RWPE2 (cell line): ENCODE measurements at regions not wholly inside any gene's neighbourhood (a gene's known extent, or its start where the extent isn't known, plus 50 kb on each side); places are given as distances from the start of the nearest gene placed in this dataset.

Experiments used
- ATAC-seq: fragments of 200-7000 bp; cut with Tn5 transposase; 3 replicates; pipeline ENCODE4 v1.9.1; 2021; ENCODE audit warnings: low read depth
- DNase-seq: peaks from one replicate; pipeline ENCODE4 v3.0.0-alpha.2; 2020; ENCODE audit warnings: low spot score
- H3K27ac ChIP-seq: fragments of 450-650 bp; 2 replicates; pipeline ENCODE4 v1.5.1; 2017; ENCODE audit warnings: mild to moderate bottlenecking; ENCODE audit not compliant: poor library complexity, severe bottlenecking
- H3K27me3 ChIP-seq: fragments of 250-450 bp; sonication (Bioruptor Pico); 2 replicates; pipeline ENCODE4 v1.5.1; 2021; ENCODE audit warnings: mild to moderate bottlenecking, moderate library complexity; ENCODE audit not compliant: insufficient read depth, poor library complexity, severe bottlenecking
- H3K36me3 ChIP-seq: fragments of 250-450 bp; sonication (Bioruptor Pico); 2 replicates; pipeline ENCODE4 v1.5.1; 2020; ENCODE audit warnings: low read depth, mild to moderate bottlenecking, moderate library complexity
- H3K4me1 ChIP-seq: fragments of 250-450 bp; sonication (Bioruptor Pico); 2 replicates; pipeline ENCODE4 v1.5.1; 2021; ENCODE audit warnings: mild to moderate bottlenecking, moderate library complexity; ENCODE audit not compliant: insufficient read depth, poor library complexity, severe bottlenecking
- H3K4me3 ChIP-seq: fragments of 250-450 bp; sonication (Bioruptor Pico); 2 replicates; pipeline ENCODE4 v1.5.1; 2021; ENCODE audit warnings: mild to moderate bottlenecking, moderate library complexity; ENCODE audit not compliant: severe bottlenecking
- H3K9me3 ChIP-seq: fragments of 250-450 bp; sonication (Bioruptor Pico); 2 replicates; pipeline ENCODE4 v1.5.1; 2021; ENCODE audit warnings: mild to moderate bottlenecking, moderate library complexity; ENCODE audit not compliant: severe bottlenecking
- TF ChIP-seq, protein P1 (sequence below): fragments of 450-650 bp; IDR thresholded peaks from one replicate; pipeline ENCODE4 v1.5.1; 2017; ENCODE audit warnings: mild to moderate bottlenecking, moderate library complexity; ENCODE audit not compliant: poor library complexity, severe bottlenecking

GRCh38 chr13:64371045-64371444 is 2859.1 kb downstream of the PCDH9 start:
- H3K36me3 ChIP-seq = no peaks in the 10 kb centered on the region
- ATAC-seq (peak; percentile 73), DNase-seq (no peak)
- no peak overlapping the region for H3K27ac ChIP-seq
- H3K27me3 ChIP-seq = no peaks in the 10 kb centered on the region
- TF ChIP-seq, protein P1, sequence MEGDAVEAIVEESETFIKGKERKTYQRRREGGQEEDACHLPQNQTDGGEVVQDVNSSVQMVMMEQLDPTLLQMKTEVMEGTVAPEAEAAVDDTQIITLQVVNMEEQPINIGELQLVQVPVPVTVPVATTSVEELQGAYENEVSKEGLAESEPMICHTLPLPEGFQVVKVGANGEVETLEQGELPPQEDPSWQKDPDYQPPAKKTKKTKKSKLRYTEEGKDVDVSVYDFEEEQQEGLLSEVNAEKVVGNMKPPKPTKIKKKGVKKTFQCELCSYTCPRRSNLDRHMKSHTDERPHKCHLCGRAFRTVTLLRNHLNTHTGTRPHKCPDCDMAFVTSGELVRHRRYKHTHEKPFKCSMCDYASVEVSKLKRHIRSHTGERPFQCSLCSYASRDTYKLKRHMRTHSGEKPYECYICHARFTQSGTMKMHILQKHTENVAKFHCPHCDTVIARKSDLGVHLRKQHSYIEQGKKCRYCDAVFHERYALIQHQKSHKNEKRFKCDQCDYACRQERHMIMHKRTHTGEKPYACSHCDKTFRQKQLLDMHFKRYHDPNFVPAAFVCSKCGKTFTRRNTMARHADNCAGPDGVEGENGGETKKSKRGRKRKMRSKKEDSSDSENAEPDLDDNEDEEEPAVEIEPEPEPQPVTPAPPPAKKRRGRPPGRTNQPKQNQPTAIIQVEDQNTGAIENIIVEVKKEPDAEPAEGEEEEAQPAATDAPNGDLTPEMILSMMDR = no peak
- no peaks in the 10 kb centered on the region for H3K4me1 ChIP-seq
- H3K4me3 ChIP-seq = no peak overlapping the region
- H3K9me3 ChIP-seq = no peaks in the 10 kb centered on the region

DNA sequence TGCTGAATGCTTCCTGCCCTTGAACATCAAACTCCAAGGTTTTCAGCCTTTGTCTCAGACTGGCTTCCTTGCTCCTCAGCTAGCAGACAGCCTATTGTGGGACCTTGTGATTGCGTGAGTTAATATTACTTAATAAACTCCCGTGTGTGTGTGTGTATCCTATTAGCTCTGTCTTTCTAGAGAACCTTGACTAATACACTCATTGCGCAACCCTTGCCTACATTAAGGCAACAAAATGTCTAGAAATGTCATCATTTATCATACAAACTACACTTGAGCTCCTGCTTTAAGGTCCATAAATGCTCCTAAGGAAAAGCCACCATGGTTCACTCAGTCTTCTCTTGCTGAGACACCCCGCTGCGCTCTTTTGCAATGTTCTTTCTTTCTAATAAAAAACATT is 2861.0 kb downstream of the PCDH9 start:
- no peaks in the 10 kb centered on the region for H3K9me3 ChIP-seq
- H3K27ac ChIP-seq = no peak overlapping the region
- H3K4me1 ChIP-seq = no peaks in the 10 kb centered on the region
- DNase-seq = no peak
- H3K27me3 ChIP-seq = no peaks in the 10 kb centered on the region
- no peaks in the 10 kb centered on the region for H3K36me3 ChIP-seq
- TF ChIP-seq, protein P1 = no peak
- no peak overlapping the region for H3K4me3 ChIP-seq
- ATAC-seq = no peak

DNA sequence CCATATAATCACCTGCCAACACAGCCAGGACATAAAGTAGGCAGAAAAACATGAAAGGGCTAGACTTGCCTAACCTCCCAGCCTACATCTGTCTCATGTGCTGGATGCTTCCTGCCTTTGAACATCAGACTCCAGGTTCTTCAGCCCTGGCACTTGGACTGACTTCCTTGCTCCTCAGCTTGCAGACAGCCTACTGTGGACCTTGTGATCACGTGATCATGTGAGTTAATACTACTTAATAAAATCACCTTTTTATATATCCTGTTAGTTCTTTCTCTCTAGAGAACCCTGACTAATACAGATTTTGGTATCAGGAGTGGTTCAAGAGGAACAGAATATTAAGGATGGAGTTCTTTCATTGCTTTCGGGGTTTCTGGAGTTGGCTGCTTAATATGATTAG is 2867.6 kb downstream of the PCDH9 start:
- Histone ChIP-seq H3K9me3 (no peaks in the 10 kb centered on the region), H3K27me3 (no peaks in the 10 kb centered on the region), H3K4me3 (no peak overlapping the region), H3K27ac (no peak overlapping the region), H3K4me1 (no peaks in the 10 kb centered on the region), H3K36me3 (no peaks in the 10 kb centered on the region)
- ATAC-seq = no peak
- no peak for DNase-seq
- TF ChIP-seq, protein P1 = no peak

- no peaks in the 10 kb centered on the region for H3K27me3 ChIP-seq
- ATAC-seq (no peak), DNase-seq (no peak)
- no peak overlapping the region for H3K27ac ChIP-seq
- TF ChIP-seq, protein P1 = no peak
- no peaks in the 10 kb centered on the region for H3K9me3 ChIP-seq
- no peaks in the 10 kb centered on the region for H3K4me1 ChIP-seq
- H3K36me3 ChIP-seq = no peaks in the 10 kb centered on the region
- H3K4me3 ChIP-seq = no peak overlapping the region
Measured at GRCh38 chr13:64347664-64348063, 2882.5 kb downstream of the PCDH9 start.

DNA sequence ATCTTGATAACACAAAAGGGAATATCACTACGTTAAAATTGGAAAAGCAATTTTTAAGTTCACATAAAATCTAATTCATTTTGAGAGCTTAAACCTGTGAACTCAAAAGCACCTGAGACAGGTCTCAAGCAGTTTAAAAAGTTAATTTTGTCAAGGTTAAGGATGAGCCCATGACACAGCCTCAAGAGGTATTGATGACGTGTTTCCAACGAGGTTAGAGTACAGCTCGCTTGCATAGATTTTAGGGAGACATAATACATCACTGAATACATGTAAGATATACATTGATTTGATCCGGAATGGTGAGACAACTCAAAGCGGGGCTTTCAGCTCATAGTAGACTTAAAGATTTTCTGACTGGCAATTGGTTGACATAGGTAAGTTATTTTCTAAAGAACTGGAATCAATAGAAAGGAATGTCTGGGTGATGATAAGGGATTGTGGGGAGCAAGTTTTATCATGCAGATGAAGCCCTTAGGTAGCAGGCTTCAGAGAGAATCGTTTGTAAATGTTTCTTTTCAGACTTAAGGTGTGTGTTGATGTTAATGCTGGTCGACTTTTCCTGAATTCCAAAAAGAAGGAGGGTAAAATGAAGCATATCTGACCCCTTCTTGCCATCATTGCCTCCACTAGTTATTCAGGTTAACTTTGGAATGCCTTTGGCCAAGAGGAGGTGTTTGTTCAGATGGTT is 2890.6 kb downstream of the PCDH9 start:
- DNase-seq (no peak), ATAC-seq (no peak)
- H3K27me3 ChIP-seq = no peaks in the 10 kb centered on the region
- H3K36me3 ChIP-seq = no peaks in the 10 kb centered on the region
- H3K9me3 ChIP-seq = no peaks in the 10 kb centered on the region
- TF ChIP-seq, protein P1 = no peak
- H3K27ac ChIP-seq = no peak overlapping the region
- no peak overlapping the region for H3K4me3 ChIP-seq
- no peaks in the 10 kb centered on the region for H3K4me1 ChIP-seq
